H9 (cell line): ENCODE measurements at regions not wholly inside any gene's neighbourhood (a gene's known extent, or its start where the extent isn't known, plus 50 kb on each side); places are given as distances from the start of the nearest gene placed in this dataset.

Experiments
- DNase-seq: peaks from one replicate; pipeline ENCODE4 v3.0.0-alpha.2; 2017
- H2AFZ ChIP-seq: one replicate; pipeline ENCODE4 v1.6.1; 2013; ENCODE audit warnings: mild to moderate bottlenecking, low read length, control low read depth, moderate library complexity
- H2AK5ac ChIP-seq: 2 replicates; pipeline ENCODE4 v1.6.1; 2013; ENCODE audit warnings: low read length, control low read depth, mixed read lengths; ENCODE audit not compliant: insufficient read length
- H2BK120ac ChIP-seq: one replicate; pipeline ENCODE4 v1.6.1; 2013; ENCODE audit warnings: low read depth, mild to moderate bottlenecking, low read length, control low read depth, inconsistent platforms; ENCODE audit not compliant: poor library complexity, severe bottlenecking
- H2BK12ac ChIP-seq: 2 replicates; pipeline ENCODE4 v1.6.1; 2013; ENCODE audit warnings: low read length, control low read depth, mixed read lengths, low read depth; ENCODE audit not compliant: insufficient read length
- H2BK15ac ChIP-seq: 2 replicates; pipeline ENCODE4 v1.6.1; 2013; ENCODE audit warnings: low read depth, low read length, control low read depth
- H2BK20ac ChIP-seq: one replicate; pipeline ENCODE4 v1.6.1; 2013; ENCODE audit warnings: low read depth, mild to moderate bottlenecking, low read length, control low read depth, inconsistent platforms; ENCODE audit not compliant: poor library complexity, severe bottlenecking
- H2BK5ac ChIP-seq: 2 replicates; pipeline ENCODE4 v1.6.1; 2013; ENCODE audit warnings: low read length, control low read depth, mixed read lengths; ENCODE audit not compliant: insufficient read length
- H3K14ac ChIP-seq: 2 replicates; pipeline ENCODE4 v1.6.1; 2013; ENCODE audit warnings: low read length, control low read depth; ENCODE audit not compliant: insufficient read depth
- H3K18ac ChIP-seq: 2 replicates; pipeline ENCODE4 v1.6.1; 2013; ENCODE audit warnings: low read depth, mild to moderate bottlenecking, mixed read lengths, low read length, control low read depth; ENCODE audit not compliant: insufficient read length
- H3K23ac ChIP-seq: 2 replicates; pipeline ENCODE4 v1.6.1; 2013; ENCODE audit warnings: low read length, control low read depth, mixed read lengths, low read depth; ENCODE audit not compliant: insufficient read length
- H3K23me2 ChIP-seq: 2 replicates; pipeline ENCODE4 v1.6.1; 2013; ENCODE audit warnings: low read depth, mild to moderate bottlenecking, mixed read lengths, low read length, control low read depth; ENCODE audit not compliant: insufficient read length, poor library complexity, severe bottlenecking
- H3K27ac ChIP-seq: 2 replicates; pipeline ENCODE4 v1.5.1; 2013; ENCODE audit warnings: low read length, control low read depth, mixed read lengths, low read depth; ENCODE audit not compliant: insufficient read length
- H3K27me3 ChIP-seq: 2 replicates; pipeline ENCODE4 v1.6.1; 2013; ENCODE audit warnings: low read length, control low read depth, inconsistent platforms; ENCODE audit not compliant: insufficient read depth
- H3K4ac ChIP-seq: 2 replicates; pipeline ENCODE4 v1.6.1; 2013; ENCODE audit warnings: low read depth, mild to moderate bottlenecking, control low read depth, inconsistent platforms, low read length, moderate library complexity
- H3K4me1 ChIP-seq: 2 replicates; pipeline ENCODE4 v1.6.1; 2013; ENCODE audit warnings: low read length, control low read depth, inconsistent platforms; ENCODE audit not compliant: insufficient read depth
- H3K4me2 ChIP-seq: 2 replicates; pipeline ENCODE4 v1.6.1; 2013; ENCODE audit warnings: low read length, control low read depth, mixed read lengths; ENCODE audit not compliant: insufficient read length, insufficient read depth
- H3K56ac ChIP-seq: 2 replicates; pipeline ENCODE4 v1.6.1; 2013; ENCODE audit warnings: low read depth, mild to moderate bottlenecking, mixed read lengths, low read length, control low read depth; ENCODE audit not compliant: insufficient read length
- H3K79me1 ChIP-seq: 2 replicates; pipeline ENCODE4 v1.6.1; 2013; ENCODE audit warnings: low read depth, mild to moderate bottlenecking, moderate library complexity, low read length, control low read depth, inconsistent platforms; ENCODE audit not compliant: insufficient read depth, poor library complexity, severe bottlenecking
- H3K79me2 ChIP-seq: 2 replicates; pipeline ENCODE4 v1.6.1; 2013; ENCODE audit warnings: low read length, control low read depth, inconsistent platforms; ENCODE audit not compliant: insufficient read depth
- H3K9ac ChIP-seq: 2 replicates; pipeline ENCODE4 v1.6.1; 2013; ENCODE audit warnings: low read length, control low read depth, mixed read lengths; ENCODE audit not compliant: insufficient read length; ENCODE audit errors: extremely low read depth
- H3K9me3 ChIP-seq: one replicate; pipeline ENCODE4 v1.6.1; 2013; ENCODE audit warnings: low read depth, low read length, inconsistent platforms; ENCODE audit not compliant: control insufficient read depth
- H3T11ph ChIP-seq: one replicate; pipeline ENCODE4 v1.6.1; 2013; ENCODE audit warnings: mild to moderate bottlenecking, low read length, control low read depth, inconsistent platforms
- H4K20me1 ChIP-seq: one replicate; pipeline ENCODE4 v1.6.1; 2013; ENCODE audit not compliant: control insufficient read depth, insufficient read length, insufficient read depth
- H4K5ac ChIP-seq: 2 replicates; pipeline ENCODE4 v1.6.1; 2013; ENCODE audit warnings: low read depth, mild to moderate bottlenecking, mixed read lengths, low read length, control low read depth; ENCODE audit not compliant: insufficient read length
- H4K8ac ChIP-seq: replicated peaks from 2 replicates; pipeline ENCODE4 v1.6.1; 2013; ENCODE audit warnings: low read length, control low read depth, mixed read lengths, low read depth; ENCODE audit not compliant: insufficient read length
- H4K91ac ChIP-seq: 2 replicates; pipeline ENCODE4 v1.6.1; 2013; ENCODE audit warnings: low read depth, mild to moderate bottlenecking, moderate library complexity, mixed read lengths, low read length, control low read depth; ENCODE audit not compliant: insufficient read length
- H3K27ac Mint-ChIP-seq, 3 experiments: 2 replicates in 2 of 3; 3 replicates in 1 of 3; pipeline ENCODE4 v1.8.0; 2020 to 2021; ENCODE audit warnings: mixed read lengths in 3 of 3, mild to moderate bottlenecking in 1 of 3, moderate library complexity in 1 of 3
- H3K27me3 Mint-ChIP-seq: 2 replicates; pipeline ENCODE4 v1.8.0; 2021; ENCODE audit warnings: low read depth, mild to moderate bottlenecking, moderate library complexity, mixed read lengths
- H3K36me3 Mint-ChIP-seq, 3 experiments: 2 replicates in 2 of 3; 3 replicates in 1 of 3; pipeline ENCODE4 v1.8.0; 2020 to 2021; ENCODE audit warnings: low read depth in 3 of 3, mixed read lengths in 3 of 3; ENCODE audit not compliant: insufficient read depth in 1 of 3
- H3K4me1 Mint-ChIP-seq, 2 experiments: 2 replicates each; pipeline ENCODE4 v1.8.0; 2020; ENCODE audit warnings: mixed read lengths in 2 of 2
- H3K4me3 Mint-ChIP-seq, 2 experiments: 2 replicates in 1 of 2; 3 replicates in 1 of 2; pipeline ENCODE4 v1.8.0; 2020 to 2021; ENCODE audit warnings: mild to moderate bottlenecking in 2 of 2, mixed read lengths in 2 of 2, moderate library complexity in 1 of 2
- H3K9me3 Mint-ChIP-seq, 2 experiments: 2 replicates in 1 of 2; 3 replicates in 1 of 2; pipeline ENCODE4 v1.8.0; 2020; ENCODE audit warnings: mild to moderate bottlenecking in 2 of 2, mixed read lengths in 2 of 2, moderate library complexity in 1 of 2
- CTCF ChIP-seq: fragments of 200-600 bp; sonication (generic); conservative IDR thresholded peaks from 3 replicates; pipeline ENCODE4 v1.8.0; 2021; ENCODE audit warnings: antibody characterized with exemption, mild to moderate bottlenecking
- WGBS: extraction: QIAGEN DNeasy Blood & Tissue Kit; methylation state at CpG from one replicate; pipeline ENCODE4 v1.1.7; 2013; ENCODE audit warnings: missing lambda C conversion rate, low lambda C conversion rate, mixed read lengths; ENCODE audit not compliant: insufficient read length; ENCODE audit errors: extremely low coverage; 5-methylcytosine and 5-hydroxymethylcytosine counted together

- peak overlapping the region in 1 of 3 experiments; percentile 5; a peak in 1 of 7 replicates for H3K27ac Mint-ChIP-seq
- Histone ChIP-seq H3K4me1 (no peaks in the 10 kb centered on the region), H3K79me1 (no peaks in the 10 kb centered on the region), H3K18ac (no peak overlapping the region), H2BK15ac (no peak overlapping the region), H2BK20ac (no peak overlapping the region), H4K20me1 (no peaks in the 10 kb centered on the region), H2BK5ac (no peak overlapping the region), H2AFZ (no peak overlapping the region), H3K27me3 (no peaks in the 10 kb centered on the region), H3K23me2 (no peaks in the 10 kb centered on the region), H2BK120ac (no peak overlapping the region), H4K8ac (no peak overlapping the region), H3K27ac (no peak overlapping the region), H3T11ph (no peak overlapping the region), H2AK5ac (no peak overlapping the region), H3K9me3 (no peaks in the 10 kb centered on the region), H3K79me2 (no peaks in the 10 kb centered on the region), H3K4me2 (no peak overlapping the region), H3K23ac (no peak overlapping the region), H3K9ac (no peak overlapping the region), H4K5ac (no peak overlapping the region), H3K4ac (no peak overlapping the region), H3K56ac (no peak overlapping the region), H3K14ac (no peak overlapping the region), H4K91ac (no peak overlapping the region), H2BK12ac (no peak overlapping the region)
- DNase-seq, result no peak
- no peaks in the 10 kb centered on the region for H3K9me3 Mint-ChIP-seq
- WGBS, result no CpG with 5 or more reads among the region's 11 CpGs
- peaks cover 0 to 2% (median 0%) of the 10 kb centered on the region in 3 experiments; a peak in 2 of 7 replicates for H3K36me3 Mint-ChIP-seq
- no peak for TF ChIP-seq CTCF
- no peaks in the 10 kb centered on the region for H3K27me3 Mint-ChIP-seq
- no peak overlapping the region; a peak in 1 of 5 replicates for H3K4me3 Mint-ChIP-seq
- H3K4me1 Mint-ChIP-seq, result peaks cover 0 to 3% of the 10 kb centered on the region in 2 experiments; a peak in 1 of 4 replicates
These were observed 97.8 kb upstream of the SLC30A5 start for GRCh38 chr5:68995845-68996545.
